HuH-7.5 (cell line): ENCODE measurements at regions not wholly inside any gene's neighbourhood (a gene's known extent, or its start where the extent isn't known, plus 50 kb on each side); places are given as distances from the start of the nearest gene placed in this dataset.
A peak's percentile ranks its signal among the peaks of the same experiment; 100 is the strongest.

Source experiments
- DNase-seq: peaks from one replicate; pipeline ENCODE4 v3.0.0; 2011; ENCODE audit warnings: low spot score

GRCh38 chr1:96362623-96363022 lies 359.0 kb upstream of the PTBP2 start:
- DNase-seq: peak; percentile 6

GRCh38 chr1:96363826-96364225 lies 357.8 kb upstream of the PTBP2 start:
- DNase-seq: no peak

GRCh38 chr1:96364576-96364975 lies 357.0 kb upstream of the PTBP2 start:
- no peak for DNase-seq

GRCh38 chr1:96365076-96365475 lies 356.5 kb upstream of the PTBP2 start:
- DNase-seq: no peak

GRCh38 chr1:96365596-96366390 lies 355.8 kb upstream of the PTBP2 start:
- no peak for DNase-seq

- no peak for DNase-seq
Observed at GRCh38 chr1:96366516-96366915, 355.1 kb upstream of the PTBP2 start.

GRCh38 chr1:96367791-96368190 lies 353.8 kb upstream of the PTBP2 start:
- no peak for DNase-seq

GRCh38 chr1:96370757-96371156 lies 350.8 kb upstream of the PTBP2 start:
- DNase-seq: no peak

GRCh38 chr1:96372881-96373280 lies 348.7 kb upstream of the PTBP2 start:
- no peak for DNase-seq

GRCh38 chr1:96374076-96374762 lies 347.4 kb upstream of the PTBP2 start:
- no peak for DNase-seq

GRCh38 chr1:96376846-96377245 lies 344.7 kb upstream of the PTBP2 start:
- DNase-seq: no peak

GRCh38 chr1:96384611-96385010 lies 337.0 kb upstream of the PTBP2 start:
- no peak for DNase-seq

- DNase-seq: no peak
Observed at GRCh38 chr1:96387785-96388184, 333.8 kb upstream of the PTBP2 start.

- DNase-seq: no peak
Observed at GRCh38 chr1:96388421-96389310, 332.9 kb upstream of the PTBP2 start.

- no peak for DNase-seq
Observed at GRCh38 chr1:96400089-96400488, 321.5 kb upstream of the PTBP2 start.

GRCh38 chr1:96409087-96409486 lies 312.5 kb upstream of the PTBP2 start:
- DNase-seq: no peak

- DNase-seq: no peak
Observed at GRCh38 chr1:96409689-96410088, 311.9 kb upstream of the PTBP2 start.

GRCh38 chr1:96411006-96411405 lies 310.6 kb upstream of the PTBP2 start:
- DNase-seq: no peak

GRCh38 chr1:96414598-96414997 lies 307.0 kb upstream of the PTBP2 start:
- DNase-seq: no peak

GRCh38 chr1:96416111-96416595 lies 305.4 kb upstream of the PTBP2 start:
- no peak for DNase-seq

GRCh38 chr1:96416701-96417444 lies 304.7 kb upstream of the PTBP2 start:
- DNase-seq: no peak

- no peak for DNase-seq
Observed at GRCh38 chr1:96418969-96419368, 302.6 kb upstream of the PTBP2 start.
